ENCODE measurements at regions not wholly inside any gene's neighbourhood (a gene's known extent, or its start where the extent isn't known, plus 50 kb on each side); places are given as distances from the start of the nearest gene placed in this dataset.
"Not testable (repeated sequence)": the region's sequence is repeated elsewhere in the genome, so short reads cannot be mapped to it uniquely, and the experiment has no call there.

DNA sequence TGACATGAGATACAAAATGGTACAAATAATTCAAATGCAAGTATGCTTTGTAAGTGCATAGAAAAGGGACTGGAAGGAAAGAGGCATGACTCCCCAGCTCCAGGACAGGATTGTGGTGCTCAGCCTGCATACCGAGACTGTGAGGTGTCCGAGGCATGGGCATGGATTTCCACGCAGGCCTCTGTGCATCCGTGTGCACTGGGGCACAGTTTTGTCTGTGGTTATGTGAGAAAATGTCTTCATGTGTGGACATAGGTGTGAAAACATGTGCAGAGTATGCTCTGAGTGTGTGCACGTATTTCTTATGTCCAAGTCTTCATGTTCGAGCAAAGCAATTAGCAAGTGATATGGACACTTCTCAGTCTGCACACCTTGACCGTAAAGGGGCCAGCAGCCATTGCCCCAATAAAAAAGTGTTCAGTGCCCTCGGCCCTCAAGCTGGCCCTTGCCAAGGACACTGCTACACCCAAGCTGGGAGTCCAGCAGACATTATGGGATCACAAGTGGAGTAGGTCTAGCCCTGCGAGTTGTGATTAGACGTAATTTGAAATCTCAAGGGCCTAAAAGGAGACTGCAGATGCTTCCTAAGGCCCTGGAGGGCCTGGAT, 120.7 kb downstream of the CYP26B1 start:
- Histone ChIP-seq H3K27ac (no peak overlapping the region), H3K36me3 (no peaks in the 10 kb centered on the region), H3K27me3 (no peaks in the 10 kb centered on the region), H3K4me1 (no peaks in the 10 kb centered on the region), H3K4me3 (no peak overlapping the region), H3K9me3 (no peaks in the 10 kb centered on the region)
- no peak for TF ChIP-seq CTCF (IDR thresholded peaks at IDR 0.05)
- DNase-seq (peak in 1 of 4 donors; percentile 25), ATAC-seq (no peak)
- intact Hi-C loops (cut with DNase I): no loop called here

GRCh38 chr2:72024451-72025175, 123.0 kb downstream of the CYP26B1 start:
- no peaks in the 10 kb centered on the region for H3K27me3 ChIP-seq
- TF ChIP-seq CTCF (IDR thresholded peaks at IDR 0.05): no peak
- H3K9me3 ChIP-seq: no peaks in the 10 kb centered on the region
- no peak overlapping the region for H3K4me3 ChIP-seq
- no peak overlapping the region for H3K27ac ChIP-seq
- H3K36me3 ChIP-seq: no peaks in the 10 kb centered on the region
- H3K4me1 ChIP-seq: no peaks in the 10 kb centered on the region
- DNase-seq (peak in 1 of 4 donors; percentile 50), ATAC-seq (no peak)
- intact Hi-C loops (cut with DNase I): no loop called here

GRCh38 chr2:72023678-72024390, 123.8 kb downstream of the CYP26B1 start:
- intact Hi-C loops (cut with DNase I): no loop called here
- Histone ChIP-seq H3K9me3 (no peaks in the 10 kb centered on the region), H3K4me1 (no peaks in the 10 kb centered on the region), H3K4me3 (no peak overlapping the region), H3K27me3 (no peaks in the 10 kb centered on the region), H3K27ac (no peak overlapping the region), H3K36me3 (no peaks in the 10 kb centered on the region)
- TF ChIP-seq CTCF (IDR thresholded peaks at IDR 0.05): no peak
- DNase-seq (peak in 1 of 4 donors; percentile 23), ATAC-seq (no peak)

GRCh38 chr2:72021371-72021770, 126.3 kb downstream of the CYP26B1 start:
- DNase-seq: peak in 1 of 4 donors; percentile 24
- H3K4me3 ChIP-seq; H3K36me3 ChIP-seq; ATAC-seq; intact Hi-C loops (cut with DNase I); H3K27ac ChIP-seq; H3K27me3 ChIP-seq; H3K9me3 ChIP-seq; H3K4me1 ChIP-seq: not testable (repeated sequence)

DNA sequence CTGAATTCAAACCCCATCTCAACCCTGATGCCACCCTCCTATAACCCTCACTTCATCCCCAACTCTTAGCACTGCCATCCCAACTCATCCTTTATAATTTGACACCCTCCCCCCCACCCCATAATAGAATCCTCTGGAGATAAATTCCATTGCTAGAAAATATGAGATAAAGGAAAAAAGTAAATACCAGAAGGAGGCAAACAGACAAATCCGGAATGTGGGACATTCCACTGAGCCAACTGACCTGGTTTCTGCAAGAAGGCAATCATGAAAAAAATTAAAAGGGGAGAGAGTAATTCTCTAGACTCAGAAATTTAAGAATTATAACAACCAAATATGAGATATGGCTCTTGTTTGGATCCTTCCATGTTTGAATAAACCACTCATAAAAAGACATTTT, 132.4 kb downstream of the CYP26B1 start:
- ATAC-seq: no peak
- H3K4me1 ChIP-seq: no peaks in the 10 kb centered on the region
- intact Hi-C loops (cut with DNase I): no loop called here
- H3K4me3 ChIP-seq: no peak overlapping the region
- peaks cover 0 to 6% of the 10 kb centered on the region in 2 donors for H3K27me3 ChIP-seq
- H3K27ac ChIP-seq: no peak overlapping the region
- no peaks in the 10 kb centered on the region for H3K36me3 ChIP-seq
- TF ChIP-seq CTCF (IDR thresholded peaks at IDR 0.05): no peak
- DNase-seq: no peak
- H3K9me3 ChIP-seq: no peaks in the 10 kb centered on the region

Measured in left lung (tissue), 4 donors.